ENCODE measurements at regions not wholly inside any gene's neighbourhood (a gene's known extent, or its start where the extent isn't known, plus 50 kb on each side); places are given as distances from the start of the nearest gene placed in this dataset.

DNA sequence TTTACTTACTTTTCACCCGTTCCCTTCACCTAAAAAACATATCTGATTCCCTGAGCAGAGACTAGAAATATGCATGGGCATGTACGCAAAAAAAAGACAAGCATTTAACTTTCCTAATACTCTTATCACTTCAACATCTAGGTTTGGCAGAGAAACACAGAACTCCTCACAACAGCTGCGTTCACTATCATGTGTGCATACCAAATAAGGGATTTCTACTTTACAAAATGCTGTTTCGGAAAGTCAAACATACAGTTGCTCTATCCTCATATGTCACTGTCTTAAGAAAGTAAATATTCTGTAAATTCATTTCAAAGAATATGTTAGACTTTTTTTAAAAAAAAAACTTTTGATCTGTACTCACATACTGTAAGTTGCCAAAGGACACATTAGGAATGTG is 65.1 kb upstream of the CBLB start:
- DNase-seq (ENCODE audit: low read depth in 1 of 2, low spot score in 1 of 2): no peak
- Histone ChIP-seq H3K27ac (replicated peaks) (no peak overlapping the region), H3K27me3 (ENCODE audit: insufficient read depth, poor library complexity, severe bottlenecking) (no peaks in the 10 kb centered on the region), H3K4me3 (replicated peaks; ENCODE audit: insufficient read depth, low read length) (no peak overlapping the region)
- TF ChIP-seq CTCF (IDR thresholded peaks at IDR 0.05; ENCODE audit: insufficient read depth, low read length) (no peak), SPI1 (IDR thresholded peaks at IDR 0.05; ENCODE audit: borderline replicate concordance, low read depth) (no peak), POLR2AphosphoS5 (IDR thresholded peaks at IDR 0.05; ENCODE audit: low read depth) (no peak), GABPA (IDR thresholded peaks at IDR 0.05; ENCODE audit: low read depth) (no peak)
- TF ChIP-seq, protein P1, sequence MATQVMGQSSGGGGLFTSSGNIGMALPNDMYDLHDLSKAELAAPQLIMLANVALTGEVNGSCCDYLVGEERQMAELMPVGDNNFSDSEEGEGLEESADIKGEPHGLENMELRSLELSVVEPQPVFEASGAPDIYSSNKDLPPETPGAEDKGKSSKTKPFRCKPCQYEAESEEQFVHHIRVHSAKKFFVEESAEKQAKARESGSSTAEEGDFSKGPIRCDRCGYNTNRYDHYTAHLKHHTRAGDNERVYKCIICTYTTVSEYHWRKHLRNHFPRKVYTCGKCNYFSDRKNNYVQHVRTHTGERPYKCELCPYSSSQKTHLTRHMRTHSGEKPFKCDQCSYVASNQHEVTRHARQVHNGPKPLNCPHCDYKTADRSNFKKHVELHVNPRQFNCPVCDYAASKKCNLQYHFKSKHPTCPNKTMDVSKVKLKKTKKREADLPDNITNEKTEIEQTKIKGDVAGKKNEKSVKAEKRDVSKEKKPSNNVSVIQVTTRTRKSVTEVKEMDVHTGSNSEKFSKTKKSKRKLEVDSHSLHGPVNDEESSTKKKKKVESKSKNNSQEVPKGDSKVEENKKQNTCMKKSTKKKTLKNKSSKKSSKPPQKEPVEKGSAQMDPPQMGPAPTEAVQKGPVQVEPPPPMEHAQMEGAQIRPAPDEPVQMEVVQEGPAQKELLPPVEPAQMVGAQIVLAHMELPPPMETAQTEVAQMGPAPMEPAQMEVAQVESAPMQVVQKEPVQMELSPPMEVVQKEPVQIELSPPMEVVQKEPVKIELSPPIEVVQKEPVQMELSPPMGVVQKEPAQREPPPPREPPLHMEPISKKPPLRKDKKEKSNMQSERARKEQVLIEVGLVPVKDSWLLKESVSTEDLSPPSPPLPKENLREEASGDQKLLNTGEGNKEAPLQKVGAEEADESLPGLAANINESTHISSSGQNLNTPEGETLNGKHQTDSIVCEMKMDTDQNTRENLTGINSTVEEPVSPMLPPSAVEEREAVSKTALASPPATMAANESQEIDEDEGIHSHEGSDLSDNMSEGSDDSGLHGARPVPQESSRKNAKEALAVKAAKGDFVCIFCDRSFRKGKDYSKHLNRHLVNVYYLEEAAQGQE (IDR thresholded peaks at IDR 0.05; ENCODE audit: insufficient replicate concordance, low read depth): no peak

DNA sequence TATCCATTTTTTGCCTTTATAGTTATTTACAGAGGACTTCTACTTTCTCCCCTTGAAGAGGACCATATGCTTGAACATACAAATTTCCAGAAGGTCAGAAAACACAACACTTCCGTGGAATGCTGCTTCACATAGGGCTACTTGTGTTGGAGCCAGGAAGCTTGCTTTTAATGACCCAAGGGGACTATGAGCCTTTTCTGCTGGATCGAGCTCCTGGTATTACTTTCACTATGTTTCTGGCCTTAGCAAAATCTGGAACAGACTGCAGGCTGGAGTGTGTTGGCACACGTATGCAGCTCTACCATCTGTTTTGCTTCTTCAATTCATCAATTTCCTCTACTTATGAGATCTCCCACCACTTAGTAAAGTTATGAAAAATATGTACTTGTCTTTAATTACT is 69.3 kb upstream of the CBLB start:
- H3K4me3 ChIP-seq (replicated peaks; ENCODE audit: insufficient read depth, low read length): no peak overlapping the region

DNA sequence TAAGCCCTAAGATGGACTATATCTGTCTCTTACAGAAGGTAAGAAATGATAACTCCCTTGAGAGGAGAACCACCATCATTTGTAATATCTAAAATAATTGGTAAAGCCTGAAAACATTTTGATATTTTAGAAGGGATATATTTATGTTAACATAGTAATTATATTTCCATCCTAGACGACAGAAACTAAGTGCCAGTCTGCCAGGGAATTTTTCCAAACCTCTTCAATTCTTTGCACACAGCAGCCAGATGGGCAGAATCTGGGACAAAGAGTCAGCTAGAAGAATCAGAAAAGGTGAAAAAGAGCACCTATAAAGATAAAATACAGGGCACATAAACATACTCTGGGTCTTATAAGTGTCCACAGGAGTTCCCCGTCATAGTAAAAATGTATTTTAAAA is 70.0 kb upstream of the CBLB start:
- H3K27me3 ChIP-seq (ENCODE audit: insufficient read depth, poor library complexity, severe bottlenecking): no peaks in the 10 kb centered on the region
- TF ChIP-seq GABPA (IDR thresholded peaks at IDR 0.05; ENCODE audit: low read depth): no peak
- TF ChIP-seq SPI1 (IDR thresholded peaks at IDR 0.05; ENCODE audit: borderline replicate concordance, low read depth): no peak
- no peak for TF ChIP-seq POLR2AphosphoS5 (IDR thresholded peaks at IDR 0.05; ENCODE audit: low read depth)
- TF ChIP-seq, protein P1 (IDR thresholded peaks at IDR 0.05; ENCODE audit: insufficient replicate concordance, low read depth): no peak
- TF ChIP-seq CTCF (IDR thresholded peaks at IDR 0.05; ENCODE audit: insufficient read depth, low read length): no peak
- no peak overlapping the region for H3K27ac ChIP-seq (replicated peaks)
- no peak overlapping the region for H3K4me3 ChIP-seq (replicated peaks; ENCODE audit: insufficient read depth, low read length)
- DNase-seq (ENCODE audit: low read depth in 1 of 2, low spot score in 1 of 2): no peak

More for the DNA sequence above, 69.3 kb upstream of the CBLB start:
- TF ChIP-seq SPI1 (IDR thresholded peaks at IDR 0.05; ENCODE audit: borderline replicate concordance, low read depth) (no peak), CTCF (IDR thresholded peaks at IDR 0.05; ENCODE audit: insufficient read depth, low read length) (no peak), POLR2AphosphoS5 (IDR thresholded peaks at IDR 0.05; ENCODE audit: low read depth) (no peak), GABPA (IDR thresholded peaks at IDR 0.05; ENCODE audit: low read depth) (no peak)
- TF ChIP-seq, protein P1 (IDR thresholded peaks at IDR 0.05; ENCODE audit: insufficient replicate concordance, low read depth): no peak
- H3K27me3 ChIP-seq (ENCODE audit: insufficient read depth, poor library complexity, severe bottlenecking): no peaks in the 10 kb centered on the region
- no peak for DNase-seq (ENCODE audit: low read depth in 1 of 2, low spot score in 1 of 2)
- H3K27ac ChIP-seq (replicated peaks): no peak overlapping the region

Measured in HL-60 (cell line).